ENCODE measurements at regions not wholly inside any gene's neighbourhood (a gene's known extent, or its start where the extent isn't known, plus 50 kb on each side); places are given as distances from the start of the nearest gene placed in this dataset.
A peak's percentile ranks its signal among the peaks of the same experiment; 100 is the strongest.

- DNase-seq (ENCODE audit: low read depth) = no peak
These were observed 101.0 kb downstream of the ZNF608 start for GRCh38 chr5:124645396-124645795.

DNA sequence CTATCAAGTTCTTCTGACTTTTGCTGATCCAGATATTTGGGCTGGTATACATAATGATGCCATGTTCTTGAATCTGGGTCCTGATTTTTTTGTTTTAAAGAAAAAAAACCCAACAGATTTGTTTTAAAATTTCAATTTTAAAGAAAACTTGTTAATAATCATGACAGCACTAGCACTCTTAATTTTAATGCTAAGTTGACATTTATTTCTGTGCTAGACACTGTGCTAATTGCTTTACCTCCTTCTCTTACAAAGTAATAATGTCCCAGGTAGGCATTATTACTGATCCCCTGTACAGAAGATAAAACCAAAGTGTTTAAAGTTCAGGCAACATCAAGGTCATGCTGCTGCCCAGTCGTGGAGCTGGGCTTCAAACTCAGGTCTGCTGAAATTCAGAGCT lies 101.9 kb downstream of the ZNF608 start:
- no peak for DNase-seq (ENCODE audit: low read depth)

DNA sequence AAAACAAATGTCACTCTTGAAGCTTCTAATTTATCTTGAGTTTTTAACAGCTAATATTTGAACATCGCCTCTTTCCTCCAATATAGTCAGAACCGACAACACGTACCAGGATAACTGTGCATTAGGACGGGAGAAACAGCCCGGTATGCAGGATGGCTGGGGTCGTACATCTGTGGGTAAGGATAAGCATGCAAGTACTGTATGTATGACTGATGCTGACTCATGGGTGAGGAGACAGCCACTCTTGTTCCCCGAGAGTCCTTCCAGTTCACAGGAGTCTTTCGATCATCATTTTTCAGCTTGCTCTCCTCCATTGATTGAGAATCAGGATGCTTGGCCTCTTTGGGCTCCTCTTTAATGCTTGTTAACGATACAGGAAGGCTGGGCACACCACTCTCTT lies 102.3 kb downstream of the ZNF608 start:
- no peak for DNase-seq (ENCODE audit: low read depth)

DNA sequence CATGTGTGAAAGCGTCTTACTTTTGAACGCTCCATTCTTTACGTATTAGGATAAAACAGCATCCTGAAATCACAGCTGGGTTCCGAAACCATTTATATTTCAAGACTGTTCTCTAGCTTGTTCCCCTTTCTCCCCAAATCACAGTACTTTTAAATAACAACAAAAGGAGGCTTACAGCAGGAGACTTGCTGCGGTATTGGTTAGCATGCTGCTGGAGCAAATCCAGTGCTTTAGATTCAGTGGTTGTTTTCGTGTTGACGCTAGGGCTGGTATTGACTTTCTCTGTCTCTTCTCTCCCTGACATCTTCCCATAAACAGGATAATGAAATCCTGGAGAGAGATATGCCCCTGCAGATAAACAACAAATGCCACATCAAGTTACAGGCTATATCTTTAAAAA lies 103.1 kb downstream of the ZNF608 start:
- no peak for DNase-seq (ENCODE audit: low read depth)

DNA sequence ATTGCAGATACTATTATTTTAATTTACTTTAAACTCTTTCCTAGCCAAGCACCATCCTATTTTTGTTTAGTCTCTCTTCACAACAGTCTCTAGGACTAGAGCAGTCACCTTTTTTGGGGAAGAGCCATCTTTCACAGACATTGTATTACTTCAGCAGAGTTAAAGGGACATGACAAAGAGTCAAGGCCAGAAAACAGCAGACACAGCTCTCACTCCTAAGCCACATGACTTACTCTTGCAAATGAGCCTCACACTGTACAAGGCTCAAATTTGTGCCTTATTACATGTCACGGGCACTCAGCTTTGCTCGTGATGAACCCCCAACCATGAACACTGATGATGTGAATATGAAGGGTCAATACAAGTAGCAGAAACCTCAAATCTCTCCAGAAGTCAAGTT lies 104.3 kb downstream of the ZNF608 start:
- DNase-seq (ENCODE audit: low read depth) = no peak

GRCh38 chr5:124641154-124641792 lies 105.2 kb downstream of the ZNF608 start:
- no peak for DNase-seq (ENCODE audit: low read depth)

DNA sequence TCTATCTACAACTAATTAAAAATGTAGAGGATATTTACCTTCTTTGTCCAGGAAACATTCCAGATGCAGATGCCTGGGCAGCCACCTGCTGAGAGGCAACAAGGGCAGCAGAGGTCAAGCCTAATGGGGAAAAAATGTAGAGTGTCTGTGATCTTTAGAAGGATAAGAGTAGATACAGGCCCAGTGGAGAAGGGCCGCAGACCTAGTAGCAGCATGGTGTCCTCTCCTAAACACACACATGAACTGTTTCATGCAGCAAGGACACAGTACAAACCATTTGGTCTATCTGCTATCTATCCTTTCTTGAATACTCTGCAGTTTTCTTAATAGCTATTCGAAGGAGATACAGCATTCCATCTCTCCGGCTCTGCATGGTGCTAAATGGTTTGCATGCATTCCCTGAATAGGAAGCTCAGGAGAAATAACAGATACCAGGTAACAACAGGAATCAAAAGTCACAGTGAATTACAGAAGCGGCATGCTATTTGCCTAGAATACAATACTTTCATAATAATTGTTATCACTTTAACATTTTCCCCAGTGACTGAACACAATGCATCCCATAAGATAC lies 107.3 kb downstream of the ZNF608 start:
- DNase-seq (ENCODE audit: low read depth) = no peak

- DNase-seq (ENCODE audit: low read depth) = no peak
These were observed 109.4 kb downstream of the ZNF608 start for GRCh38 chr5:124637011-124637410.

- no peak for DNase-seq (ENCODE audit: low read depth)
These were observed 111.6 kb downstream of the ZNF608 start for GRCh38 chr5:124634741-124635323.

DNA sequence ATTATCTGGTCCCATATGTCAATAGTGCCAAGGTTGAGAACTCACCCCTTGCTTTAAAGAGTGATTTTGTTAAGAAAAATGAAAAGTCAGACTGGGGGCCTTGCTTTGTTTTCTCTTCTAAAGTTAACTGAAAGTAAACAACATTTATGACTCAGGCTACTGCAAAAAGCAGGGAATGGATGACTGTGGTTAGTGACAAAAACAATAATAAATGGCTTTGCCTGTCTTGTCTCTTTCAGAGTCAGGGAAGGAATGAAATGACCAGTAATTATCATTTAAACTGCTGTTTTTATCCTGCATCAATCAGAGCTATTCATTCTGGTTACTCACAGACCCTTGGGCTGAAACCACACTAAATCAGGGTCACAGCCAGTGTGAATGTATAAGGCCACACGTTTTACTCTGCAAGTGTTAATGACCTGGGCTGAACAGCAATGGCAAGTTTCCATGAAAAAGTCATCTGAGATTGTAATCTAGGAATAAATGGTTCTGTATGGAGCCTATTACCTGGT lies 112.2 kb downstream of the ZNF608 start:
- DNase-seq (ENCODE audit: low read depth) = no peak

- DNase-seq (ENCODE audit: low read depth) = no peak
These were observed 113.2 kb downstream of the ZNF608 start for GRCh38 chr5:124633209-124633608.

DNA sequence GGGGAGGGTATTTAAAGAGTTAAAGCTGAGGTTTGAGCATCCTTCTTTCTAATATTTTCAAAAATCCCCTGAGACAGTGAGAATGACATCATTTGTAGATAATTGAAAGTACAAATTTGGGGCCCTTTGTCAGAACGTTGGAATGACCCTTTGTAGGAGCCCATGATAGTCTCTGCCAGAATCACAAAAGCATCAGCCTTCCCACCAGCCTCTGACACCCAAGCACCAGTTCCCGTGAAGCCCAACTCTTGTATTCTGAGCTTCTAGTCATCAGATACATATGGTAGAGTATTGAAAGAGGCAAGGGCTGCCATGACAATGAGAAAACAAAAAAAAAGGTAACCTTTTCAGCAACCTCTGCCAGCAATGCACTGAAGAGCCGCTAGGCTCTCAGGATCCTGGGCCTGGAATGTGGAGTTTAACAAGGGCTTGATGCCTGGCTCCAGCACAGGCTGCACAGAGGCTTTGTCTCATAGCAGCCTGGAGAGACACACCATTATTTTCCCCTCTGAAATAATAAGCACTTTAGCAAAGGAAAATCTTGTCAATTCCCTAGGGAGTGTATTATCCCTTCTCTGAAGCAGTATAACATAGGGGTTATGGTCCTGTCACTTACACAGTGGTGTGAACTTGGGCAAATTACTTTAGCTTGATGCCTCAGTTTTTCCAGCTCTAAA lies 114.4 kb downstream of the ZNF608 start:
- no peak for DNase-seq (ENCODE audit: low read depth)

GRCh38 chr5:124630767-124631704 lies 115.4 kb downstream of the ZNF608 start:
- DNase-seq (ENCODE audit: low read depth) = no peak

GRCh38 chr5:124628721-124629596 lies 117.5 kb downstream of the ZNF608 start:
- DNase-seq (ENCODE audit: low read depth) = peak; percentile 79

GRCh38 chr5:124627815-124628595 lies 118.4 kb downstream of the ZNF608 start:
- no peak for DNase-seq (ENCODE audit: low read depth)

DNA sequence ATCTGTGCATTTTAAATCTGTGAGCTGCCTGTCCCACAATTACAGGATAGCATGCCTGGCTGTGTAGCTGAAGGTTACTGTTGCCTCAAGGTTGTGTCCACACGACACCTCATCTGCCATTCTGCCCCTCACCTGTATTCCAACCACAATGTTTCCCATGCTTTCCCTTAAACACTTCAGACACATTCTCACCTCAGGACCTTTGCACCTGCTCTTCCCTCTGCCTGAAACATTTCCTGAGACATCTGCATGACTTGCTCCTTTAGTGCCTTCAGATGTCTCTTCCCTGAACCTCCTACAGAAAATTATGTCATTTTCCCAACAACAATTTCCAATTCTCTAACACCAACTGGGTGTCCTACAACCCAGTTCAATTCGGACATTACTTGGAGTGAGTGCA lies 120.4 kb downstream of the ZNF608 start:
- DNase-seq (ENCODE audit: low read depth) = no peak

- DNase-seq (ENCODE audit: low read depth) = no peak
These were observed 123.2 kb downstream of the ZNF608 start for GRCh38 chr5:124623265-124623664.

DNA sequence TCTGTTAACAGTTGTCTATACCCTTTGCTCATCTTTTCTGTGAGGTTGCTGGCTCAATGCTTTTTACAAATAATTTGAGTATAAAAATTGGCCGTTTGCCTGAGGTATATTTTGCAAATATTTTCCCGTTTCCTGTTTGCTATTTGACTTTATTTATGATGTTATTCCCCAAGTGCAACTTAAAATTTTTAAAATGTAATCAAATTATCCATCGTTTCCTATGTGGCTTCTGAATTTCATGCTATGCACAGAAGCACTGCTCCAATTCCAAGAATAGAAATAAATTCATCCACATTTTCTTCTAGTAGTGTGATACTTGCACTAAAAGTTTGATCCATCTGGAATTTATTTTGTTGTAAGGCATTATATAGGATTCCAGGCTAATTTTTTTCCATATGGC lies 123.6 kb downstream of the ZNF608 start:
- DNase-seq (ENCODE audit: low read depth) = no peak

- DNase-seq (ENCODE audit: low read depth) = no peak
These were observed 125.2 kb downstream of the ZNF608 start for GRCh38 chr5:124621279-124621678.

- no peak for DNase-seq (ENCODE audit: low read depth)
These were observed 125.7 kb downstream of the ZNF608 start for GRCh38 chr5:124620743-124621142.
